GM18520 (cell line): ENCODE measurements at regions not wholly inside any gene's neighbourhood (a gene's known extent, or its start where the extent isn't known, plus 50 kb on each side); places are given as distances from the start of the nearest gene placed in this dataset.
"Not testable (repeated sequence)": the region's sequence is repeated elsewhere in the genome, so short reads cannot be mapped to it uniquely, and the experiment has no call there.

Source experiments
- ATAC-seq: cut with Tn5 transposase; IDR thresholded peaks from one replicate; pipeline ENCODE4 v1.9.1; 2021; ENCODE audit not compliant: unreplicated experiment

- ATAC-seq = peak; percentile 49
Observed at GRCh38 chr10:52477305-52477704, 163.2 kb downstream of the DKK1 start.

DNA sequence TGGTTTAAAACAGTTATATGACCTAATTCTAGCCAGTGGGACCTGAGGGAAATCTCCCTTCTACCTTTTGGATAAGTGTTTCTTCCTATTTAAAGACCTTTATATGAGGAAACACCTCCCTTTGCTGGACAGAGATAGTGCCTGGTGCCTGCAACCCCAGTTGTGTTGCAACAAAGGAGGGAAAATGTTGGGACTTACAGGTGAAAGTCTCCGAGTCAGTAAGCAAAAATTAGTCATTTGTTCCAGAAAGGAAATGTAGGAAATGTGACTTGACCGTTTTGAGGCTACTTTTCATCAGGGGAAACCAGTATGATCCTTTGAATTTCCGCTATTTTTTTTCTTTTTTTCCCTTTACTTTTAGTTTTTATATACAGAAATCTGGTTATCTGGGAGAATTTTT lies 165.5 kb downstream of the DKK1 start:
- no peak for ATAC-seq

DNA sequence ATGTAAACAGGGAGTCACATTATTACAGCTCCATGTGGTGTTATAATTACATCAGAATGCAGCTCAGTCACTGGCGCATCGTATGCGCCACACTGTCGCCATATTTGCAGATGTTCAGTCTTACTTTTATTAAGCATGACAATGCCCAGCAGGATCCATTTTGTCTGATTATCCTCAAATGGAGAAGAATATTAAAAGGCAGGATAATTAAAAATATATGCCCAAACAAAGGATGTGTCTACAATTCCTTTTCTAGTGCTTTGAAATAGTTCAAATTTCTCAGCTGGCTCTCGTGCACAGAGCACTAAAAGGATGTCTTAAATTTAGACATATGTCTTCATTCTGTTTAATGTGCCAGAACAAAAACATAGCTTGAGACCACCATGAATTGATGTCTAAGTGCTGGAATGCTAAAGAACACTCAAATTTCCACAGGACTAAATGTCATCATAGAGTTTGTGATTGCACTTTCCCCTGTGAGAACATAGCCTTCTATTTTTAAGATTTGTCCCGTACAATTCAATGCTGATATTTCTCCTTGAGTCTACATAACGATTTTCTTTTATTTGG lies 168.0 kb downstream of the DKK1 start:
- no peak for ATAC-seq

DNA sequence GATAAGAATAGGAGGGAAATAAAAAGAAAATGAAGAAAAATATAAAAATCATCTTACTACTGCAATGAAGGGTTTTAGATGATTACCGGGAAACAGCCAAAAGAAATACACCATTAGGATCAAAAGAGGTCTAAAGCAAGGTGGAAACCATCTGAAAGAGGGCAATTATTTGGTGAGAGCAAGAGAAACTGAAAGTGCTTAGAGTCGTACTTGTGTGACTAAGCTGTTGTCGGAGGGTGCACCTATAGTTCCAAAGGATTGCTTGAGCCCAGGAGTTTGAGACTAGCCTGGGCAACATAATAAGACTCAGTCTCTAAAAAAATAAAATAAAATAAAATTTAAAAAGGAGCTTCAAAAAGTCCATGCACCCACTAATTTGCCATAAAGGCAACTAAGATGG lies 169.5 kb downstream of the DKK1 start:
- ATAC-seq = peak; percentile 84

DNA sequence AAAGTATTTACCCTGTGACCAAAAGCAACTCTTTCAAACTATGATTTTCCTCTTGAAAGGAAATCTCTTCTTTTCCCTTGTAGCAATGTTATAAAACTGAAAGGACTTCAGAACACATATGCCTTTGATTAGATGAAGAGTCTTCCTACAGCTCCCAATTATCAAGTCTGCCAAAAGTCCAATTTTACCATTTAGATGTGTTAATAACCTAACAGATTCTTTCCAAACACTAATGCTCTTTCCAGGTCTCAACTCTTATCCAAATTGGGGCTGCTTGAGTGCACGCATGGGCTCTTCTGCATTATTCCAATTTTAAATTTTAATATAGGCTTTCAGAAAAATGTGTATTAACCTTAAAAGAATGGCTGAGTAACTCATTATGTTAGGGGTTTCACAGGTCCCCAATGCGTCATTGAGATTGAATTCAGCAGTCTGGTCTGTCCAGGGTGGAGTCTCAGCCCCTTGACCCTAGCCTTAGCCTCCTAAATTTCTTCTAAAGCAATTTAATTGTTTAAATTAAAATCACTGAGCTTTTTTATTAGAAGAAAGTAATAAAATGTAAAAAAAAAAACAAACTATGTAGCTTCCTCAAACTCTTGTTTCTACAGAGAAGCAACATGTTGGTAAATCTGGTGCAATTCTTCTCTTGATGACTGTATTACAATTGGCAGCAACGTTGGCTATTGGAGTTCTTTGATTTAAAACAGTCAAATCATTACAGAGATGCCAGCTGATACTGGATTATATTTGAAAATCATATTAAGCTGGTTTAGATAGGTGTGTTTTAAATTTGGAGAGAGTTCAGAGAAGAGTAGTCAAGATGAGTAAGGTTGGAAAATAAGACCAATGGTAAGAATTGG lies 170.4 kb downstream of the DKK1 start:
- no peak for ATAC-seq

DNA sequence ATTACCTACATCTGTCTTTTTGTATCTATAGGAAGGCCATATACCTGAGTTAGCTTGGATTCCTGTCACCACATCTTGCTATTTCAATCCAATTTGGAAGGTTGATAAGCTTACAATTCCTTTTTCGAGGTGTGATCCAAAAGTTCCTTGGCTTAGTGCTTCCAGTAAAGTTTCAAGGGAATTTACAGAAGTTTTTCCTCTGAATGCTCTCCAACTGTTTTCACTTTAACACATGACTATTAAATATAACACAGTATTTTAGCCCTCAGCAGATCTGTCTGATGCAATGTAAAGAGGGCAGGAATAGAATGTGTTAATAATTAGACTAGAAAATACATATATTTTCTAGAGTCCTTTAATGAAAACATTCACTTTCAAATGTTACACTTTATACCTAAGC lies 171.4 kb downstream of the DKK1 start:
- ATAC-seq = no peak

DNA sequence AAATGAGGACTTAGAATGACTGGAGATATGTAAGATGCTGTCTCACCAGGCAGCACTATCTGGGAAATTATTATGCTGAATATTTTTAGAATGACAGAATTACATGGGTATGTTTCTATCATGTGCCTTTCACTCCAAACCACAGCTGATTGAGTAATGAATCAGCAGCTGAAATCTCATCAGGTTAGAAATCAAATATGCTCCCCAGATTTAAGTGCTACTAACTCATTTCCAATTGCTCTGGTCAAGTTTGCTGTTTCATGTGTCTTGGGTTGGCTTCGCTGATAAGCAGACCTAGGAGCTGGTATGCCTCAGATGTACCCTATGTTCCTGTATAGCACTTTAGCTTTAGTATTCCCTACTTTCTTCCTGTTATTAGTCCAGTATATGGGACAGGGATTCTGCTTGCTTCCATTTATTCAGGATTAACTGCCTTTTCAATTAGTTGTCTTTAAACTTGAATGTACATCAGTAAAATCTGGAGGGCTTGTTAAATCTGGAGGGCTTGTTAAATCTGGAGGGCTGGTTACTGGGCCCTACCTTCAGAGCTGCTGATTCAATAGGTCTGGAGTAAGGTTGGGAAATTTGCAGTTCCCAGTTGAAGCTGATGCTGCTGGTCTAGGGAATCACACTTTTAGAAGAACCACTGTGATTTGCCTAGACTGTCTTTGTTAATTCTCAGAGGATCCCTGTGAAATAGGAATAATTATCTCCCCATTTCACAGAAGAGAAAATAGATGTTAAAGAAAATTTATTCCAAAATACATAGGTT lies 172.9 kb downstream of the DKK1 start:
- ATAC-seq = no peak

GRCh38 chr10:52488606-52489485 lies 174.8 kb downstream of the DKK1 start:
- no peak for ATAC-seq

GRCh38 chr10:52491246-52491995 lies 177.3 kb downstream of the DKK1 start:
- no peak for ATAC-seq

DNA sequence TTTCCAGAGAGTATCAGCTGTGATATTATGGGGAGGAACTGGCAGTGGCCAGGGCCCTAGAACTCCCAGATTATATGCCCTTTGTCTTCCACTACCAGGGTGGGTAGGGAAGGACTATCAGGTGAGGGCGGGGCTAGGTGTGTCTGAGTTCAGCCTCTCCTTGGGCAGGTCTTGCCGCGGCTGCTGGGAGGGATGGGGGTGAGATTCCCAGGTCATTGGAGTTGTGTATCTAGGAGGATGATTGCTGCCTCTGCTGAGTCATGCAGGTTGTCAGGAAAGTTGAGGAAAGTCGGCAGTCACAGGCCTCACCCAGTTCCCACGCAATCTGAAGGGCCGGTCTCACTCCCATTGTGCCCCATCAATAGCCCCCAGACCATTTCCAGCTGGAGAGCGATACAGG lies 185.2 kb downstream of the DKK1 start:
- no peak for ATAC-seq

- no peak for ATAC-seq
Observed at GRCh38 chr10:52500476-52500875, 186.4 kb downstream of the DKK1 start.

GRCh38 chr10:52502237-52502636 lies 188.2 kb downstream of the DKK1 start:
- ATAC-seq = no peak

- ATAC-seq = not testable (repeated sequence)
Observed at GRCh38 chr10:52505341-52505740, 191.3 kb downstream of the DKK1 start.

GRCh38 chr10:52514481-52514880 lies 200.4 kb downstream of the DKK1 start:
- ATAC-seq = no peak

DNA sequence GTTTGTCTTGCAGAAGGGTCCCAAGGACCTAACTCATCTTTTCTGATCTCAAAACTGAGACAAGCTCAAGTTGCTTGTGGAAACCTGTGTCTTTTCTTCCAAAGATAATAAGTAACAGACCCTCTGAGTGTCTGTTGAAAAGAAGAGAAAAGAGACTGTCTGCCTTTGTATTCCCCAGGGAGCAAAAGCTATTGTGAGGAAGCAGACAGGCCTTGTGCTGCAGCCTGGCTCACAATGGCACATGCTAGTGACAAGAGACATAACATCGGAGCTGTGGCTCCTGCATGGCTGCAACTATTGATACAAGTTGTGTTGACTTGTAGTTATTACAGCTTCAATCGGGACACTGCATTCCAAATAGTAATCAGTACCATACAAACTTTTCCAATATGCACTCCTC lies 202.9 kb downstream of the DKK1 start:
- no peak for ATAC-seq

- no peak for ATAC-seq
Observed at GRCh38 chr10:52523696-52524095, 209.6 kb downstream of the DKK1 start.

DNA sequence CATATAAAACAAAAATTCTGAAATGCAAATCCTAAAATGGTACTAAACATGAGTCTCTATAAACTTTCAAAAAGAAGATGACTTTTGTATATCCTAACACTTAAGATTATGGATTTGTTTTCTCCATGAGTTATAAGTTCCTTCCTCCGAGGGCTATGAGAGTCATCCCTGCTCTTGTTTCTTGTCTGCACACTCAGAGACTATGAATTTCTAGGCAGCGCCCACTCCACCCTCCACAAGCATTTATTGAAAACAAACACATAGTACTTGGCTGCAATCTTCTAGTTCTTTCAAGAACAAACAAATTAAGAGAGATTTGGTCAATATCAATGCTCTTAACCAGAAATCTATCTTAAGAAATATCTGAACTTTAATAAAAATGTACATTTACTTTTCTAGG lies 211.7 kb downstream of the DKK1 start:
- ATAC-seq = no peak

- ATAC-seq = no peak
Observed at GRCh38 chr10:52526251-52526823, 212.3 kb downstream of the DKK1 start.

DNA sequence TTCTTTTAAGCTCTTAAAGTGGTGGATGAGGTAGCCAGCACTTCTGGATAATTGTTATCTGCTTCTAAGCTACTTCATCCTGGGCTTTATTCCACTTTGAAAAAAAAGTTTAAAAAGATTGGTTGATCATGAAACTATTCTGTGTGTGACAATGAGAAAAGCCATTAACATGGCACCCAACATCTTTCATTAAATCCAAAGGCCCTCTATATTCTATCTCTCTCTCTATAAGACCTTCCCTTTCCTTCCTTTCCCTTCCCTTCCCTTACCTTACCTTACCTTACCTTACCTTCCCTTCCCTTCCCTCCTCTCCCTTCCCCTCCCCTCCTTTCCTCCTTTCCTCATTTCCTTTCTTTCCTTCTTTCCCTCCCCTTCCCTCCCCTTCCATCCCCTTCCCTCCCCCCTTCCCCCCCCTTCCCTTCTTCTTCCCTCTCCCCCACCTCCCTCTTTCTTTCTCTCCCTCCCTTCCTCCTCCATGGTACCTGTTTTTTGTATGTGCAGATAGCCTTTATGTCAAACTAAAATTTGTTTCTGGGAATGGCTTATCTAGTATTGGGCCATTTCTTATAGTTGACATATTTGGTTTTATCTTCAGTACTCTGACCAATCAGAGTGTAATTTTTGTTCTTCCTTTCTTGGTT lies 218.7 kb downstream of the DKK1 start:
- ATAC-seq = no peak
